Stimulated activated CD8-positive, alpha-beta memory T cell treated with anti-CD3 and anti-CD28 coated beads, Interleukin-7, amount 100 ng/mL, for 24 hours (primary cell): ENCODE measurements at regions not wholly inside any gene's neighbourhood (a gene's known extent, or its start where the extent isn't known, plus 50 kb on each side); places are given as distances from the start of the nearest gene placed in this dataset.

Experiments
- DNase-seq: peaks from one replicate; pipeline ENCODE4 v3.0.0-alpha.2; 2020; ENCODE audit warnings: low read depth

- no peak for DNase-seq
These were observed 68.3 kb downstream of the CEBPB start for GRCh38 chr20:50258790-50259483.

- DNase-seq, result no peak
These were observed 69.3 kb downstream of the CEBPB start for GRCh38 chr20:50259705-50260478.

- DNase-seq, result no peak
These were observed 70.0 kb downstream of the CEBPB start for GRCh38 chr20:50260479-50261221.

GRCh38 chr20:50261471-50262212, 71.0 kb downstream of the CEBPB start:
- no peak for DNase-seq

GRCh38 chr20:50263831-50264230, 73.2 kb downstream of the CEBPB start:
- DNase-seq, result no peak

- no peak for DNase-seq
These were observed 74.0 kb downstream of the CEBPB start for GRCh38 chr20:50264534-50265145.

- DNase-seq, result no peak
These were observed 74.8 kb downstream of the CEBPB start for GRCh38 chr20:50265245-50265946.

- no peak for DNase-seq
These were observed 75.8 kb downstream of the CEBPB start for GRCh38 chr20:50266293-50267040.

- no peak for DNase-seq
These were observed 76.6 kb downstream of the CEBPB start for GRCh38 chr20:50267041-50267865.

GRCh38 chr20:50267866-50268219, 77.2 kb downstream of the CEBPB start:
- no peak for DNase-seq

GRCh38 chr20:50269091-50270033, 78.7 kb downstream of the CEBPB start:
- DNase-seq, result no peak

- DNase-seq, result no peak
These were observed 79.4 kb downstream of the CEBPB start for GRCh38 chr20:50270034-50270395.

GRCh38 chr20:50270569-50270968, 79.9 kb downstream of the CEBPB start:
- no peak for DNase-seq

GRCh38 chr20:50271176-50271575, 80.5 kb downstream of the CEBPB start:
- DNase-seq, result no peak

GRCh38 chr20:50271612-50272011, 81.0 kb downstream of the CEBPB start:
- no peak for DNase-seq

- DNase-seq, result no peak
These were observed 81.5 kb downstream of the CEBPB start for GRCh38 chr20:50272030-50272723.

GRCh38 chr20:50272724-50273446, 82.3 kb downstream of the CEBPB start:
- no peak for DNase-seq
